ENCODE measurements at regions not wholly inside any gene's neighbourhood (a gene's known extent, or its start where the extent isn't known, plus 50 kb on each side); places are given as distances from the start of the nearest gene placed in this dataset.

DNA sequence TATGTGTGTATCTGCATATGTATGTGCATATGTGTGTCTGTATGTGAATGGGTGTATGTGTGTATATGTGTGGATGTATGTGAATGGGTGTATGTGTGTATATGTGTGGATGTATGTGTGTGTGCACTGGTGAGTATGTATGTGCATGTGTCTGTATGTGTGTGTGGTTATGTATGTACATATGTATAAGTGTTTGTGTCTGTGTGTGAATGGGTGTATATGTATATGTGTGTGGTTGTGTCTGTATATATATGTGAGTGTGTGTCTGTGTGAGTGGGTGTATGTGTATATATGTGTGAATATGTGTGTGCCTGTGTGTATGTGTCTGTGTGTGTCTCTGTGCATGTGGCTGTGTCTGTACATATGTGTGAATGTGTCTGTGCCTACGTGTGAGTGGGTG, 748.4 kb upstream of the HS6ST1 start:
- Histone ChIP-seq H3K27me3 (no peaks in the 10 kb centered on the region), H3K36me3 (no peaks in the 10 kb centered on the region), H3K9me3 (no peaks in the 10 kb centered on the region), H3K4me3 (no peak overlapping the region), H3K4me1 (no peaks in the 10 kb centered on the region), H3K27ac (no peak overlapping the region)
- in situ Hi-C loops (cut with MboI; ENCODE audit: low sequenced_read_pairs in 4 of 4) (no loop called here), intact Hi-C loops (cut with DNase I; ENCODE audit: low total_unique reads) (no loop called here)
- no peak for DNase-seq
- no peak for ATAC-seq
- TF ChIP-seq, protein P1, sequence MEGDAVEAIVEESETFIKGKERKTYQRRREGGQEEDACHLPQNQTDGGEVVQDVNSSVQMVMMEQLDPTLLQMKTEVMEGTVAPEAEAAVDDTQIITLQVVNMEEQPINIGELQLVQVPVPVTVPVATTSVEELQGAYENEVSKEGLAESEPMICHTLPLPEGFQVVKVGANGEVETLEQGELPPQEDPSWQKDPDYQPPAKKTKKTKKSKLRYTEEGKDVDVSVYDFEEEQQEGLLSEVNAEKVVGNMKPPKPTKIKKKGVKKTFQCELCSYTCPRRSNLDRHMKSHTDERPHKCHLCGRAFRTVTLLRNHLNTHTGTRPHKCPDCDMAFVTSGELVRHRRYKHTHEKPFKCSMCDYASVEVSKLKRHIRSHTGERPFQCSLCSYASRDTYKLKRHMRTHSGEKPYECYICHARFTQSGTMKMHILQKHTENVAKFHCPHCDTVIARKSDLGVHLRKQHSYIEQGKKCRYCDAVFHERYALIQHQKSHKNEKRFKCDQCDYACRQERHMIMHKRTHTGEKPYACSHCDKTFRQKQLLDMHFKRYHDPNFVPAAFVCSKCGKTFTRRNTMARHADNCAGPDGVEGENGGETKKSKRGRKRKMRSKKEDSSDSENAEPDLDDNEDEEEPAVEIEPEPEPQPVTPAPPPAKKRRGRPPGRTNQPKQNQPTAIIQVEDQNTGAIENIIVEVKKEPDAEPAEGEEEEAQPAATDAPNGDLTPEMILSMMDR (IDR thresholded peaks at IDR 0.05 in 4 of 5, conservative IDR thresholded peaks at IDR 0.05 in 1 of 5), result no peak
- no peak for TF ChIP-seq POLR2A (IDR thresholded peaks at IDR 0.05)

DNA sequence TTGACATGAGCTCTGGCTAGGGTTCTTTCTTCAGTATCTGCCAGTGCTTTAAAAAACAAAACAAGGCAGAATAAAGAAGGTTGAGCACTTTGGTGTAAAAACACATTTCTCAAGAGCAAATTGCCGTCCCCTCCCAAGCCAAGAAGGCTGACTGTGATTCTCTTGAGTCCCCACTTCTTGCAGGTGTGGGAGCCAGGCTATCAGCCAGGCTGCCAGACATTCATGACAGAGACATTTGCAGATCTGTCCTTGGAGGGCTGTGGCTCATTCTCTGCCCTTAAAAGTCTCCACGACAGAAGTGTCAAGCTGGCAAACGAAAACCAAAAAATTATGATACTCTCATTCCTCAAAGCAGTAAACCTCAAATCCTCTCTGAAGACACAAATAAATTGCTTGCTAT, 749.3 kb upstream of the HS6ST1 start:
- DNase-seq, result no peak
- H3K4me3 ChIP-seq, result no peak overlapping the region
- H3K27me3 ChIP-seq, result no peaks in the 10 kb centered on the region
- in situ Hi-C loops (cut with MboI; ENCODE audit: low sequenced_read_pairs in 4 of 4) (no loop called here), intact Hi-C loops (cut with DNase I; ENCODE audit: low total_unique reads) (no loop called here)
- no peaks in the 10 kb centered on the region for H3K9me3 ChIP-seq
- H3K4me1 ChIP-seq, result no peaks in the 10 kb centered on the region
- TF ChIP-seq, protein P1 (IDR thresholded peaks at IDR 0.05 in 4 of 5, conservative IDR thresholded peaks at IDR 0.05 in 1 of 5), result no peak
- TF ChIP-seq POLR2A (IDR thresholded peaks at IDR 0.05), result no peak
- no peak overlapping the region for H3K27ac ChIP-seq
- no peaks in the 10 kb centered on the region for H3K36me3 ChIP-seq
- no peak for ATAC-seq

DNA sequence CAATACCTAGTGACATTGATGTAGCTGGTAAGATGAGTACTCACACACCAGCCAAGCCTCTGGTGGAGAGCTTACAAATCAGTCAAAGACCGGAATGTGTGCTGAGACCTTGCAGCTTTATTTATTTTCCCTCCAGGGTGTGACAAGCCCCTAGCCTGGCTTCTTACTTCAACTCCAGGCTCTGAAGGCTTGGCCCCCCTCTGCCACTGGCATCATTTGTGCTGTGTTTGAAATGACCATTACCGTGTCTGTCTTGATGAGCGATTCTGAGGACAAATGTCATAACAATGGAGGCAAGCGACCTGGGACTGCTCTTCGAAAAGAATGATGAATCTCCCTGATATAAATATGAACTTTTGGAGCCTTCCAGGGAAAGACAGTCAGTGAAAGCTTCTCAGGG, 749.9 kb upstream of the HS6ST1 start:
- DNase-seq, result no peak
- Histone ChIP-seq H3K27ac (no peak overlapping the region), H3K4me3 (no peak overlapping the region), H3K27me3 (no peaks in the 10 kb centered on the region), H3K36me3 (no peaks in the 10 kb centered on the region), H3K4me1 (no peaks in the 10 kb centered on the region), H3K9me3 (no peaks in the 10 kb centered on the region)
- intact Hi-C loops (cut with DNase I; ENCODE audit: low total_unique reads), result no loop called here
- no peak for ATAC-seq
- TF ChIP-seq, protein P1 (IDR thresholded peaks at IDR 0.05 in 4 of 5, conservative IDR thresholded peaks at IDR 0.05 in 1 of 5), result no peak
- TF ChIP-seq POLR2A (IDR thresholded peaks at IDR 0.05), result no peak
- in situ Hi-C loops (cut with MboI; ENCODE audit: low sequenced_read_pairs in 4 of 4), result no loop called here

DNA sequence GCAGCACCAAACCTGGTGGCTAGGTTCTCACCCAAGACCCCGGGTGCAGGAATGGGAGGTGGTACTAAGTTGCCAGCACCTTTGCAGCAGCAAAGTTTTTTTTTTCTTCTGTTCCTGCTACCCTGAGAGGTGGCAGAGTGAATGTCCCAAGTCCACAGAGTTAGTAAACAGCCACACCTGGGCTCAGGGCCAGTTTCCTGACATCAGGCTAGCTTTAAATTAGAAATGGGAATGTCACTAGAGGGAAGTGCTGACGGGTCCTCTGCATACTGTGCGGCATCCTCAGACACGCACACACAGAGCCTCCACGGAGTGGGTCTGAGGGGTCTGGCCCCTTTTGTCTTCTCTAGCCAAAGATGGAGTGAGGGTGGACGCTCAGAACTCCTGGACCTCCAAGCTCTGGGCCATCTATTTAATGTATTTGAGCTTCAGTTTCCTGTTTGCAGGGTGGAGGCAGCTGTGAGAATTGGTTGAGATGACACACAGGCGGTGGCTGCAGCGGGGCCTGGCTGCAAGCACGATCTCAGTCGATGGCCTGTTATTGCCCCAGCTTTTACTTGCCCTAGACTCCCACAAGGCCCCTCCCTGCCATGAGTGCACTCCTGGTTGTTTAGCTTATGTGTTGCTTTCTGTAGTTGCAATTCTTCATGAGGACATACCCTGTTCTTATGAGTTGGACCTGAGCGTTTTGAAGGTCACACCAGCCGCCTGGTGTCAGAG, 751.4 kb upstream of the HS6ST1 start:
- ATAC-seq, result no peak
- no peak for DNase-seq

More for the DNA sequence above, 751.4 kb upstream of the HS6ST1 start:
- no peaks in the 10 kb centered on the region for H3K4me1 ChIP-seq
- no peak overlapping the region for H3K27ac ChIP-seq
- no peaks in the 10 kb centered on the region for H3K27me3 ChIP-seq
- H3K9me3 ChIP-seq, result no peaks in the 10 kb centered on the region
- intact Hi-C loops (cut with DNase I; ENCODE audit: low total_unique reads) (no loop called here), in situ Hi-C loops (cut with MboI; ENCODE audit: low sequenced_read_pairs in 4 of 4) (no loop called here)
- no peak overlapping the region for H3K4me3 ChIP-seq
- no peak for TF ChIP-seq POLR2A (IDR thresholded peaks at IDR 0.05)
- TF ChIP-seq, protein P1 (IDR thresholded peaks at IDR 0.05 in 4 of 5, conservative IDR thresholded peaks at IDR 0.05 in 1 of 5), result no peak
- H3K36me3 ChIP-seq, result no peaks in the 10 kb centered on the region
